GM21619 (cell line): ENCODE measurements at regions not wholly inside any gene's neighbourhood (a gene's known extent, or its start where the extent isn't known, plus 50 kb on each side); places are given as distances from the start of the nearest gene placed in this dataset.
"Not testable (repeated sequence)": the region's sequence is repeated elsewhere in the genome, so short reads cannot be mapped to it uniquely, and the experiment has no call there.

ENCODE experiments used
- ATAC-seq: cut with Tn5 transposase; IDR thresholded peaks from one replicate; pipeline ENCODE4 v1.9.1; 2021; ENCODE audit not compliant: unreplicated experiment

DNA sequence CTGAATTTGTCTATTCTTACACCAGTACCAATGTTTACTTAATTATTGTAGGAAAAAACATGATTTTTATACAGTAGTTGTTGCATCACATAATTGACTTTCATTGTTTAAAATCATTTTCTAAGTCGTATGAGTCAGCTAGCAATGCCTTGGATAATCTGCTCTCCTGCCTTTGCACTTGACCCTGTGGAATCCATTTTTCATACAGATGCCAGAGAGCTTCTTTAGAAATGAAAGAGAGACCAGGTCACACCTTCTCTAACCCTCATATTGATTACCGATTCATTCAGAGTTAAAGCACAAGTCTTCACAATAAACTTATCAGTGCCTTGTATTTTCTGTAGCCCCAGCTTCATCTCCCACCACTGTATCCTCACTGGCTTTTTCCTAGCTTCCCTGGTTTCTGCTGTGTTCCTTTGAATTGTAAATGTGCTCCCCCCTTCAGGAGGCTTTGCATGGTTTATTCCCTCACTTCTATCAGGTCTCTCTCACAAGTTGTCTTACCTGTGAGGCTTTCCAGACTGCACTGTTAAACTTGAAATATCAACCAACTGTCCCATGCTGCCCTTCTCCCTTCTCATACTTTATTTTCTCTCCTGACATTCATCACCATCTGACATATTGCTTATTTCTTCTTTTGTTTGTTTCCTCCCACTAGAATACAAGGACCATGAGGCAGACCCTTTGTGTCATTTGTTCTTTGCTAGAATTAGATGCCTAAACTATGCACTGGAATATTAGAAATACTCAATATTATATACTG is 662.0 kb upstream of the GBE1 start:
- ATAC-seq = no peak

DNA sequence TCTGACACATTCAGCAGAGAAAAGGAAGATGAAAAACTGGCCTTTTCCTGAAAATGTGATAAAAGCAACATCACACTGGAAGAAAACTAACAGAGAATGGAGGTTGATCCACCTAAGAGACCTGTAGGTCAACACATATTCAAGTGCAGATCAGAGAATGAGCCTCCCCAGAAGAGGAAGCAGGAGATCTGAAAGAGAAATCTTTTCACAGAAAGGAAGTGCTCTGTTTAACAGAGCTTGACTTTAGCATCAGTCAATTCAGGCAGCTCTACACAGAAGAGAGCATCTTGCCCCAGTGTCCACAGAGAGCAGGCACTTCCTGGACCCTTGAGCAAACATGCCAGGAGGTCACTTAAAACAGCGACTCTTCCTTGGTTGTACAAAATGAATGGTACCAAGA is 655.4 kb upstream of the GBE1 start:
- no peak for ATAC-seq

DNA sequence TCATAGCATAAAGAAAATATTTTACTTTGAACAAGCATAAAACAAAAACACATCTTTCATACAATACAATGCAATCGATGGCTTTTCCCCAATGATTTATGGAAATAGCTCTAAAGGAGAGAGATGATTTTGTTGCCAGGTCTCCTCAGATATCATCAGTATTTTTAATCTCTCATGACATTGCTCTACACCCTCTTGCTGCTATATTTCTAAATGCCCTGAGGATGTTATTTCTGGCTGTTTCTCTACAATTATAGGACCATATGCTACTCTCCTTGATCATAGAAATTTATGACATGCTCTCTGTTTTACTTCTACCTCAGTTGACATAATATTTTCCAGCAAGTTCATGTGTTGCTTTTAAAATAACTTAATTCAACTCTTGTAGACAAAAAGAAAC is 654.9 kb upstream of the GBE1 start:
- no peak for ATAC-seq

DNA sequence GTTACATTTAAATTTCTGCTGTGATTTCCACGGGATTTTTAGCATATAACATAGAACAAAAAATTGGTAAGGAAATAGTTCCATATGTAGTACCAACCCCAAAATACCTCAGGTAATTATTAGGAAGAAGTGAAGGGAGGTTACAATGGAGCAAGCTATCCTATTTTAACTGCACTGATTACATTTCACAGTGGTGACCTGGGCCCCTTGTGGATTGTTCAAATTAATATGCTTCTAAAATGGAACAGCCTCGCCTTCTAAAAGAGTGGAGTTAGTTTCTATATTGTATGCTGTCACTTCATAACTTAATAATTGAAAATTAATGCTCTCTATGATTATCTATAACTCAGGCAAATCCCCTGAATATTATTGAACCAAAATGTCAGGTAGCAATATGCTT is 651.7 kb upstream of the GBE1 start:
- no peak for ATAC-seq

DNA sequence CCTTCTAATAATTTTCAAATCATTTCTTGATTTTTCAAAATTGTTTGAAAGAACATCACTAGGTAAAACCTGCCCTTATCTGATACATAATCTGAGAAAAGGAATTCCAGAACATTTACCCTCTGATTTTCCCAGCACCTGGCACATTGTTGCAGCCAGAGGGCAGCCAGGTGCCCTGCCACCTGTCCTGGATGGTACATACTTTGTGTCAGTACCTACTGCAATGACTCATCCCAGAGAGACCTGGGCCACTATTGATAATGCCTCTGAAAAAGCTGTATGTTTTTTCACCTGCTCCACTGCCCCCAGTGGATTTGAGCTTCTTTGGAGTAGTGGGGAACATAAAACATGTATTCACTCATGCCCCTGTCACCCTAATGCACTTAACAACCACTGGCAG is 648.9 kb upstream of the GBE1 start:
- no peak for ATAC-seq

DNA sequence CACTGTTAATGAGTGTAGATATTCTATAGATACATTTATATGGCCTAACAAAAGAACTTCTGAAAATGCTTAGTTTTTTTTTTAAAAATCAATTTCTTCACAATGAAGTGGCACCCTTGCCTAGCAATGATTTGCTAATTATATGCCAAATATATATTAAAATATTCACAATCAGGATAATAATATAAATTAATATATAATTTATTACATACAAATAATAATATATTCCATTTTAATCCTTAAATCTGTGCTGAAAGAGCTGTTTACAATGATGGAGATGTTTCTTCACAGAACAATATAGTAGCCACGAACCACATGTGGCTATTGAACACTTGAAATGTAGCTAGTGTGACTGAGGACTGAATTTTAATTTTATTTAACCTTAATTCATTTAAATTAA is 648.4 kb upstream of the GBE1 start:
- no peak for ATAC-seq

DNA sequence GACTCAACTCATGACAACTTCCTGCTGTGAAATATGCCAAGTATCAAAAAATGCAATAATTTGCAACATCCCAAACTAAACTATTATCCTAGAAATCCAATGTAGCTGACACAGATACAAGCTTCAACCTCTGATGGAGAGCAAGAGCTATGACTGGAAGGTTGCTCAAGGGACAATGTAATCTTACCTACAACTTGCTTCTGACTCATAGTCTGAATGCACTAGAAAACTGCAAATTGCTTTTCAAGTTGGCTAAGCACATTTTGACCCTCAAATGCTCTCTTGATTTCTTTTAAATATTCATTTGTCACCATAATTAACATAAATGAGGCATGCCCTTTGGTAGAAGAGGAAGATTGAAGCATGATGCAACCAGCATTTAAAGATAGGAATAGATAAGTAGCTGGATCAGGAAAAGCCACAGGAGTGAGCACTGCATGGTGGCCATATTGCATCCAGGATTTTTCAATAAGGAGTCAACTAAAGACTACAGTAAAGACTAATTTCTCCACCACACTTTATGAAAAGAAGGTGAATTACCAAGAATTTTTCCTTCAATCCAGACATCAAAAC is 630.8 kb upstream of the GBE1 start:
- no peak for ATAC-seq

DNA sequence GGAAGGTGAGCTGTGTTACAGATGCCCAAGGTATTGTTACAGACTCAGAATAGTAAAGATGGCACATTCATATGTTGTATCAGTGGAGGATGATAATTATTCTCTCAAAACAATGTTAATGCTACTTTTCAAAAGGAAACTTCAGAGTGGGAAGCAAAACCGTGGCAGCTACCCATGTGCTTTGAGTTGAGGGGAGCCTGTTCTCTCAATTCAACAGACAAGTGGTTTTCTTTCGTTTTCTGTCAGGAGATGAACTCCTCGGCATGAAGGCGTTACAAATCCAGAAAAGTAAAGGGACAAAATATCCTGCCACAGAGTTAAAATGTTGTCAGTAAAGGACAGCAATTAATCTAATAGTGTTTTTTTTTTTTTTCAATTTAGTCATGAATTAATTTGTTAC is 629.4 kb upstream of the GBE1 start:
- no peak for ATAC-seq

DNA sequence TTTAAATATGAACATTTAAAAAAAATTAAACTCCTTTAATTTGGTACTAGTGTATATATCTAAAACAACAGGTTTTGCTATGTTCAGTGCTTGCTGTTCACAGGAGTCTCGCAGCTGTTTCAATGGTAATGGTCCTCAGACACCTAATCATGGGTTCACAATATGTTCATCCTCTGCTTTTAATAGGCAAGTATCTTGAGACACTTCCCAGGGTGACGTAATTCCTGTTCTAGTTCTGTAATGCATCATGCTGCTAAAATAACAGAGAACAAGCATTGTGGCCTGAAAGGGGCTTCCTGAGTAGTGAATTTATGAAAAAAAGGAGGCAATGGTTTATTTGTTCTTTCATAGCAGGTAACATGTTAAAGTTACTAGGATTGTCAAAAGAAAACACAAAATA is 625.2 kb upstream of the GBE1 start:
- no peak for ATAC-seq

DNA sequence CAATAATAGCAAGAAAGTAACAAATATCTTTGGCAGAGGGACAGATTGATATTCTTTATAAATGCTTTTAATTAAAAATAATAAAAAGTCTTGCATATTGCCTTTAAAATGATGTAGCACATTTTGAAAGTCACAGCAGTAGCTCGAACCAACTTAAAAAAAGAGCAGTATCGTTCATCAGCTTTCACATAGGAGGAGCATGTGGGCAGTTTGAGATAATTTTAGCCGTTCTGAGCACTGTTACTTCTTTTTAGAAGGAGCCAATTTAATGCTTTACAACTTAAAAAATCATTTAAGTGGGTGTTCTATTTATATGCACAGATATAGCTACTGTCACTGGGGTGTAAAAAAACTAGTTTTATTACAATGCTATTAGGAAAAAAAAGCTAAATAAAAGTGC is 622.7 kb upstream of the GBE1 start:
- ATAC-seq = no peak

DNA sequence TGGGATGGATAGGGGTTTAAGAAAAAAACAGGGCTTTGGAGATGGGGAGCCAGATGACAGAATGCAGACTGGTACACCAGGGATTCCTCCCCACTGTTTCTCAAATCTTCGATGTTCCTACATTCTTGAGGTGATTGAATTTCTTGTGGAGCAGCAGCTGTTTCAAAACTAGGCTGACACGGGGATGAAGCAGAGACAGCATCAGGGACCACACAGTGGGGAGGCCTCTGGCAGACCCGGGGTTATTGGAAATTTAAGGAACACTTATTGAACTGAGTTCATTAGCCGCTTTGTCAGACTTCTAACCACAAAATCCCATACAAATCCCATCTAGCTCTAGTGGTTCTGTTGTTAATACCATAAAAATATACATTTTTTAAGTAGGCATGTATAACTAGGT is 621.4 kb upstream of the GBE1 start:
- ATAC-seq = no peak

DNA sequence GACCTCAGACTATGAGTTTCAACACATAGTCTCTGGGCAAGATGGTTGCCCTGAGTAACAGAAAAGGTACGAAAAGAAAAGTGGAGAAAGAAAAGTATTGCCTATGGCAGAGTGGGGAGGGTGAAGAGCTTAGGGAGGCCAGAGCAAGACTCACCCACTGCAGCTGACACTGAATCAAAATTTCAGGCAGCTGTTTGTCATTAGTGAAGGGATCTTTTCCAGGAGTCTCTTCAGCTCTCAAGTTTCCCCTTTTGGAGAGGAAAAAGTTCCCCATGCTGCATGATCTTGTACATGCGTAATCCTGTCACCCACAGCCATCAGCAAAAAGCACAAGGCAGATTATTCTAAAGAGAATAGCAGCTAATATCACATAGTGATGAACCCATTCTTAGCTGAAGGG is 616.9 kb upstream of the GBE1 start:
- no peak for ATAC-seq

DNA sequence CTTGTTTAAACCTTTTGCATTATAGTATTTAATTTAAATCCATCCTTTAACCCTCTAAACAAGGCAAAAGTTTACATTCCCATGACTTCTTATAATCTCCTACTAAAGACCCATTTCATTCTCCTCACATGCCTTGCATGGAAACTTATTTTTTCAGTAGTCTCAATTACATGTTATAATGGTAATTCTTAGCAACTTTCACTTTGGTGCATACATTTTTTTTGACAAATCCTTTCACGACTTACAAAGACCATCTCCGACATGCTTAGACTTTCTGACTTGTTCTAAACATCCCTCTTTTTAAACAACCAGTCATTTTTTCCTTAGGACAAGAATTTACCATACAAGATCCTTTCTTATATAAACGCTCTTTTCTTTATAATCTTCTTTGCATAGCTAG is 615.4 kb upstream of the GBE1 start:
- ATAC-seq = no peak

DNA sequence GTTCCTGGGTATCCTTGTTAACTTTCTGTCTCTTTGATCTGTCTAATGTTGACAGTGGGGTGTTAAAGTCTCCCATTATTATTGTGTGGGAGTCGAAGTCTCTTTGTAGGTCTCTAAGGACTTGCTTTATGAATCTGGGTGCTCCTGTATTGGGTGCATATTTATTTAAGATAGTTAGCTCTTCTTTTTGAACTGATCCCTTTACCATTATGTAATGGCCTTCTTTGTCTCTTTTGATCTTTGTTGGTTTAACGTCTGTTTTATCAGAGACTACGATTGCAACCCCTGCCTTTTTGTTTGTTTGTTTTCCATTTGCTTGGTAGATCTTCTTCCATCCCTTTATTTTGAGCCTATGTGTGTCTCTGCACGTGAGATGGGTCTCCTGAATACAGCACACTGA is 612.4 kb upstream of the GBE1 start:
- ATAC-seq = not testable (repeated sequence)

DNA sequence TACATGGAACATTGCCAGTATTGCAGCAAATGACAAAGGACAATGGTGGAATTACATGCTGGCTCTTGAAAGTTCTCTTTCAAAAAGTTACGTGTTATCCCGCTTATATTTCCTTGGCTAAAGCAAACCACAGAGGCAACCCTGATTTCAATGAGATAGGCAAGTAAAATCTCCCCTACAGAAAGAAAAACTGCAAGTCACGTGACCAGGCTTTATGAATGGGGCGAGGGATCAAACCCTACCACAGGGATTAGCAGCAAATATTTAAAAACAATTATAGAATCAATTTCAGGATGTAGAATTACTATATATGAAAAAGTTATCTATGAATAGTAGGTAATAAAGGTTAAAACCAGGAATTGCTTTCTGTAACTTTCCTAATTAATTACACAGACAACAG is 603.4 kb upstream of the GBE1 start:
- ATAC-seq = no peak

DNA sequence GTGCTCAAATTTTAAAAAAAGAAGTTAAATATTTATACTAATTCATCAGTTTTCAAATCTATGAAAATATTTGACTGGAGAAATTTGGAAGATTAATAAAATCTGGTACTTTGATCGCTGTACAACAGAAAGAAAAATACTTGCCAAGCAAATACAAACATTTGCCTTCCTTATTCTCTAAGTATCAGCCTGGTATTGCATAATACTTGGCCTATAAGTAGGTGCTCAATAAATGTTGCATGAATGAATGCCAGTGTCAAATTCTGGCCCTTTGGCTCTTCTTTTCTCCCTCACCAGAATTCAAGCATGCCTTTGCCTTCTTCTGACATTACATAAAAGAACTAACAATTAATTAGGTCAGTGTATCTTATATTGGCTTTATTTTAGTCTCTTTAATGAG is 601.7 kb upstream of the GBE1 start:
- no peak for ATAC-seq

DNA sequence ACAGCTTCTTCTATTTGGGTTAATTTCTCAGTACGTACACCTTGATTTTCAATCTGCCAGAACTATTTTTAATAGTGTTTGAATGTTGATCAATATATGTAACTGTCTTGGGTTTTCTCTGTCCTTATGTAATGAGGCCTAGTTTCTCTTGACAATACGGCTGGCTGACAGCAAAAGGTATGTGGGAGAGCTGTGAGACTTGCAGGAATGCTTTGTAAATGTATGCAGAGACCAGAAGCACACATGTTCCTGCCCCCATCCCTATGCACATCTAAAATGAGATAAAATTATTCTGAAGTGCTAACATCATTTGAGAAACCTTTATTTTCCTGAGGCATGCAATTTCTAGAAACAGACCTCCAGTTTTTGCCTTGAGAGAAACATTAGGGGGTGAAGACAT is 593.8 kb upstream of the GBE1 start:
- no peak for ATAC-seq

DNA sequence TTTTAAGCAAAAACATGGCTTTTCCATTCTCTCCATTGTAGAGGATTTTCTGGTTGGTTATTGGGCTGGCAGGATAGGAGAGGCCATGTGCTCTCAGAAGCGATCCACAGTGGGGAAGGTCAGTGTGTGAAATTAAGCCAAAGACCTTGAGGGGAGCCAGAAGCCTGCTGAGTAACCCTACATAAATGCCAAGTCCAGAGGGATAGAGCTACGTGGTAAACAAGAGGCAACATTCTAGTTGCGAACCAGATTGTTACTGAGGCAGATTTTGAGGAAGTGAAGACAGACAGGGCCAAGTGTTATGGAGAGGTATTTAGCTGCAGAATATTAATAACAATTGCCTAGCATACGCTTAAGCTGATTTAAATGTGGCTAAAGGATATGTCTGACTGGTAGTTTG is 592.8 kb upstream of the GBE1 start:
- no peak for ATAC-seq

DNA sequence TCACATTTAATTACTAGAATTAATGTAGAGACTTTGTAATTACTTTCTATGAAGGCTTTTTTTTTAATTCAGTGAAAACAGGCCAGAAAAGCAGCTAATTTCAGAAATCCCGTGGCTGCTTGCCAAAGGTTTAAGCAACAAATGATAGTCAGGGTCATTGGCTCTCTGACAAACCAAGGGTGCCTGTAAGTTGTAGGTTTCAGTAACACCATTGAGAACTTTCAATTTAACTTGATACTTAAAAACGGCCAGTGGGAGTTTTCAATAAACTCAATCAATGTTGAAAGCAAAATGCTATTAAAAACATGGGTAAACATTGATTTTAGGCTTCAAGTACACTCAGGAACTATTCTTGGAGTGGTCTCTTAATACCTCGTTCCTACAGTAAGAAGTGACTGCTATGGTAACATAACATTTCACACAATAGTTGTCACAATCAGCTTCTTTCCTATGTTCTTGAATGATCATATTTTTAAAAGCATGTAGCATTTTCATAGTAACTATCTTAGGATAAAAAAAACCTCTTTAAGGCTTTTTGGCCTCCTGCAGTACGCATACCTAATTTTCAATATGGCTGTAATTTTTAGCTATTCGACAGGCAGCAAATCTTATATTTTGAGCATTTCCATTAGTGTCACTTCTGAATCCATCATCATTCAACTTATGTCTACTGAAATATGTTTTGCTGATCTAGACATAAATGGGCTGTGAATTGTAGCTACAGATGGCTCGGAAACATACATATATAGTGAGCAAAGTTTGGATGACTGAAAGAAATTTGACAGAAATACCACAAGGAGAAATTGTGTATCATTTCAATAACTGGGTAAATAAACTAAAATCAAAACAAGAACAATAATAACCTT is 592.1 kb upstream of the GBE1 start:
- no peak for ATAC-seq

DNA sequence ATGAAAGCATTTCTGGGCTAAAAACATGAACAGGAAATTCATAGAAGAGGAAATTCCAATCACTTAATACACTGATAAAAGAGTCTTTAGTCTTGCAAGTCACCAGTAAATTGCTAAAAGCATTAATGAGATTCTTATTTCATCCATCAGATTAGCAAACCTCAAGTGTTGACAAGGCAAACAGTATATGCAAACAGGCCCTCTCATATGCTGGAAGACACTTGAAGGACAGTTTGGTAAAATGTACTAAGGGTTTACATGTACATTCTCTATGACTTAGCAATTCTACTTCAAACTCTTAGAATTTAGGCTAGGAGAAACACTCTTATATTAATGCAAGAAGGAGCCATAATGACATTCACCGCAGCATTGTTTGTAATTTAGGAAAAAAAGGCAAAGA is 586.1 kb upstream of the GBE1 start:
- ATAC-seq = no peak

DNA sequence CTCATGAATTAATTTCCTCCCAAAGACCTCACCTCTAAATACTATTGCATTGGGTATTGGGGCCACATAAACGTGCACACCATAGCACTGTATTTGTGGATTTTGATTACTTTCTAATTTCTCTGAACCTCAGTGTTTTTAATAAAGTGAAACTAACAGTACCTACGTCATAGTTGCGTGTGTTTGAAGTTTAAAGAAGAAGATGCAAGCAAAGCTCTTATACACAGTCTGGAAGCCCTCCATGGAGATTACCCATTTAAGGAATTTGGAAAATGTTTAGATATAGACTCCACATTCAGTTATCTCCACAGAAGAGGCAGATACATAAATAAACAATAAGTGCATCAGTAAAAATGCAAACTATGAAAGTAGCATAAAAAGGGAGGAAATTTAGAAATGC is 581.1 kb upstream of the GBE1 start:
- ATAC-seq = no peak

DNA sequence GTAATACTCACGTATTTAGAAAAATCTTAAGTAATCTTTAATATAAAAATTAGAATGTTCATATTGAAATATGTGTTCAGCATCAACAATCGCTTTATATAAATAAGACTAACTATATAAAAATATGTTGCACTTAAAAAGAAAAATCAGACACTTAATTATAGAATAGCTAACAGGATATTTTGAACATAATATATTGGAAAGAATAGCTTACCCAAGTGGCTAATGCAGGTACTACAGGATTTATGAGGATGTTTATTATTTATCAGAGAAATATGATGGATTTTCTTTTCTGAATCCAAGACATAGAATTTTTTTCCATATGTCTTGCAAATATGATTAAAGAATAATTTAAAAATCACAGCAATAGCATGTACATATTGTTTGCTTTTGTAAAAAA is 567.9 kb upstream of the GBE1 start:
- ATAC-seq = no peak
